ENCODE measurements at regions not wholly inside any gene's neighbourhood (a gene's known extent, or its start where the extent isn't known, plus 50 kb on each side); places are given as distances from the start of the nearest gene placed in this dataset.

- Histone ChIP-seq H4K20me1 (ENCODE audit: insufficient read depth) (no peaks in the 10 kb centered on the region), H3K9ac (no peak overlapping the region), H3K36me3 (ENCODE audit: insufficient read depth) (no peaks in the 10 kb centered on the region), H3K4me2 (no peak overlapping the region), H3K79me2 (ENCODE audit: insufficient read depth, low read depth) (no peaks in the 10 kb centered on the region), H3K27me3 (ENCODE audit: insufficient read depth, low read depth) (no peaks in the 10 kb centered on the region), H2AFZ (ENCODE audit: low read depth) (no peak overlapping the region), H3K4me1 (ENCODE audit: low read depth, poor library complexity, severe bottlenecking) (no peaks in the 10 kb centered on the region), H3K4me3 (IDR thresholded peaks at IDR 0.05; ENCODE audit: insufficient read depth, low read depth, low read length) (no peak overlapping the region), H3K27ac (no peak overlapping the region)
- TF ChIP-seq CTCF (conservative IDR thresholded peaks at IDR 0.05; ENCODE audit: low read depth, low read length): no peak
Observed at GRCh38 chr1:60637651-60638050, 444.7 kb upstream of the NFIA start.

DNA sequence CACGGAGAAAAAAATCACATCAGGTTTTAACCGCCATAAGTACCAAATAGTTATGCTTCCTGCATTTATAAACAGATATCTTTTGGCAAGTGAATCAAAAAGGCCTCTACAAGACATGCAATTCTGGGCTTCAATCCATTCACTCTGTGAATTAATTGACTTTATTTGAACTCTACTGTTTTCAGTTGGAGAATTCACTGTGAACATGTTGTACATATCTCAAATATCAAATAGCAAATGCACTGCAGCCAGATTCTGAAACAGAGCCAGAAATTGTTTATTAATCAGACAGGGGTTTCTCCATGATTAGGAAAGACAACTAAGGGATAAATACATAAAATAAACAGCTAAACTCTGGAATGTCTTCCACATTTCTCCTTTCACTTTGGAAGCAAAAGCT lies 445.4 kb upstream of the NFIA start:
- Histone ChIP-seq H3K4me3 (IDR thresholded peaks at IDR 0.05; ENCODE audit: insufficient read depth, low read depth, low read length) (no peak overlapping the region), H3K79me2 (ENCODE audit: insufficient read depth, low read depth) (no peaks in the 10 kb centered on the region), H3K27ac (no peak overlapping the region), H3K27me3 (ENCODE audit: insufficient read depth, low read depth) (no peaks in the 10 kb centered on the region), H3K36me3 (ENCODE audit: insufficient read depth) (no peaks in the 10 kb centered on the region), H3K4me2 (no peak overlapping the region), H3K4me1 (ENCODE audit: low read depth, poor library complexity, severe bottlenecking) (no peaks in the 10 kb centered on the region), H4K20me1 (ENCODE audit: insufficient read depth) (no peaks in the 10 kb centered on the region), H2AFZ (ENCODE audit: low read depth) (no peak overlapping the region), H3K9ac (no peak overlapping the region)
- no peak for TF ChIP-seq CTCF (conservative IDR thresholded peaks at IDR 0.05; ENCODE audit: low read depth, low read length)

- Histone ChIP-seq H3K79me2 (ENCODE audit: insufficient read depth, low read depth) (no peaks in the 10 kb centered on the region), H3K9ac (no peak overlapping the region), H3K27ac (no peak overlapping the region), H3K4me2 (no peak overlapping the region), H3K4me3 (IDR thresholded peaks at IDR 0.05; ENCODE audit: insufficient read depth, low read depth, low read length) (no peak overlapping the region), H2AFZ (ENCODE audit: low read depth) (no peak overlapping the region), H3K36me3 (ENCODE audit: insufficient read depth) (no peaks in the 10 kb centered on the region), H4K20me1 (ENCODE audit: insufficient read depth) (no peaks in the 10 kb centered on the region), H3K4me1 (ENCODE audit: low read depth, poor library complexity, severe bottlenecking) (no peaks in the 10 kb centered on the region), H3K27me3 (ENCODE audit: insufficient read depth, low read depth) (no peaks in the 10 kb centered on the region)
- no peak for TF ChIP-seq CTCF (conservative IDR thresholded peaks at IDR 0.05; ENCODE audit: low read depth, low read length)
Observed at GRCh38 chr1:60634106-60634505, 448.3 kb upstream of the NFIA start.

- Histone ChIP-seq H2AFZ (ENCODE audit: low read depth) (no peak overlapping the region), H3K36me3 (ENCODE audit: insufficient read depth) (no peaks in the 10 kb centered on the region), H3K4me1 (ENCODE audit: low read depth, poor library complexity, severe bottlenecking) (no peaks in the 10 kb centered on the region), H3K79me2 (ENCODE audit: insufficient read depth, low read depth) (no peaks in the 10 kb centered on the region), H3K4me2 (no peak overlapping the region), H3K4me3 (IDR thresholded peaks at IDR 0.05; ENCODE audit: insufficient read depth, low read depth, low read length) (no peak overlapping the region), H4K20me1 (ENCODE audit: insufficient read depth) (no peaks in the 10 kb centered on the region), H3K27me3 (ENCODE audit: insufficient read depth, low read depth) (no peaks in the 10 kb centered on the region), H3K9ac (no peak overlapping the region), H3K27ac (no peak overlapping the region)
- no peak for TF ChIP-seq CTCF (conservative IDR thresholded peaks at IDR 0.05; ENCODE audit: low read depth, low read length)
Observed at GRCh38 chr1:60622486-60622885, 459.9 kb upstream of the NFIA start.
